HG03039 (cell line): ENCODE measurements at regions not wholly inside any gene's neighbourhood (a gene's known extent, or its start where the extent isn't known, plus 50 kb on each side); places are given as distances from the start of the nearest gene placed in this dataset.
"Not testable (repeated sequence)": the region's sequence is repeated elsewhere in the genome, so short reads cannot be mapped to it uniquely, and the experiment has no call there.

Experiments
- ATAC-seq: cut with Tn5 transposase; IDR thresholded peaks from one replicate; pipeline ENCODE4 v1.9.1; 2021; ENCODE audit warnings: mild to moderate bottlenecking, moderate library complexity; ENCODE audit not compliant: unreplicated experiment

DNA sequence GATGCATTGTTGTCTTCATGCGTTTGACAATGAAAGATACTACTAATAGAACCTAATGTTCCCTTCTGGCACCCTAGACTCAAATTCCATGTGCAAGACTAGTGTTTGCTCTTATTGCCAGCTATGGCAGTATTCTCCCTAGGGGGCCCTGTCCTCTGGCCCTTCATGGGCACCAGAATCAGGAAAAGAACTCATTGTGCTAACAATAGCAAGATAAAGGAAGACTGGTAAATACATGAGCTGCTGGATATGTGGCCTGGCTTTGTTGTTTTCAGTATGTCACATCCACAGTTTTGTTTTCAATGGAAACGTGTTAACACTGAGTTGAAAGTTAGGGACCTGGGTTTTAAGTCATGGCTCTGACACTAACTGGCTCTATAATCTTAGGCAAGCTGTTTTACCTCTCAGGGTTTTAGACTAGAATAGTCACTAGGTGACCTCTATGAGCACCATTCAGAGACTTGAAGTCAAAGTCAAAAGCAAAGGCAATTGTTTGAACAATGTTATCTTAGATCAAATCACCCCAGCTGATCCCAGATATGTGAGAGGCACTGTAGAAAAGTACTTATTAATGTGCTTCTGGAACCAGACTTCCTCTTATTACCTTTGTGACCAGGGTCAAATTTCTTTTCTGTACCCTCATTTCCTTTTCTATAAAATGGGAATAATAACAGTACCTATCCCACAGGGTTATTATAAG, 253.7 kb upstream of the DIAPH2 start:
- ATAC-seq, result no peak

DNA sequence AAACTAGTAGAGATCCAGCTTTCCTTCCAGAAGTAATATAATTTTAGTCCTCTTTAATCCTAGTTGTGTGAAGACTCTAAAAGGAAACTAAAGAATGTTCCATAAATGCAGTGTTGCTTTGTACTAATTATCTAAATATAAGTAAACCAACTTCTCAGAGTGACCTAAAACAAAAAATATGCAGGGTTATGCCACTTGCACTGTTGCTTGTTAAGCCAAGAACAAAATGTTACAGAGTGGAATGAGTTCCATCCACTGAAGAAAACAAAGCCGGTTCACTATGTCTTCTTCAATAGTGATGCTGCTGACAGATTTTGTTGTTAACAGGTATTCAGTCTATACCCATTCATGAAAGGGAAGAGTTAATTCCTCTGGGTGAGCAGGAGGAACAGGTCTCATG, 252.0 kb upstream of the DIAPH2 start:
- ATAC-seq, result no peak

DNA sequence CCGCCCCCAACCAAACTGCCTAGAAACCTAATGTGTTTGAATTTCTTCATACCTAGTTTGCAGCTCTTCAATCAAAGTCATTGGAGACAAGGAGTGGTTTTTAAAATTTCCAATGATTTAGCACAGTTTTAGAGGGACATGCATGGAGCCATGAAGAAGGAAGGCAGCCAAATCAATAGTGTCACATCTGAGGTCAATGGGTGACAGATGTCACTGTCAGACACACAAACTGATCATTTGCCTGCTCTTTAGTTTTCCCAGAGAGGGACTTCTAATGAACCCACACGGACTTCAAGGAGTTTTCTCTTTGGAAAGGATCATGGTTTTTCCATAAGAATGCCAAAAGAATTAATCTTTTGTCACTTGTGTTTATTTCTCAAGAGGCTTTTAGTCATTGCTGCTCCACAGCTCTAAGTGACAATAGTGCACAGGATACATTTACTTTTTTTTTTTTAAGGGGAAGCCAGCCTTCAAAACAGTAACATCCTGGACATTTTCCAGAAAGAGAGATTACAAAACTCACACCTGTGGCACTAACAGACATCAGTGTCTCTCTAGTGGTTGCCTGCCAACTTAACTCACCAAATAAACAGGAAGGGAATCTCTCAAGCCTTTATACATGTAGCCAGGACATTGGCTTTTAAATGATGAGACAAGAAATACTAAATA, 251.1 kb upstream of the DIAPH2 start:
- ATAC-seq, result no peak

DNA sequence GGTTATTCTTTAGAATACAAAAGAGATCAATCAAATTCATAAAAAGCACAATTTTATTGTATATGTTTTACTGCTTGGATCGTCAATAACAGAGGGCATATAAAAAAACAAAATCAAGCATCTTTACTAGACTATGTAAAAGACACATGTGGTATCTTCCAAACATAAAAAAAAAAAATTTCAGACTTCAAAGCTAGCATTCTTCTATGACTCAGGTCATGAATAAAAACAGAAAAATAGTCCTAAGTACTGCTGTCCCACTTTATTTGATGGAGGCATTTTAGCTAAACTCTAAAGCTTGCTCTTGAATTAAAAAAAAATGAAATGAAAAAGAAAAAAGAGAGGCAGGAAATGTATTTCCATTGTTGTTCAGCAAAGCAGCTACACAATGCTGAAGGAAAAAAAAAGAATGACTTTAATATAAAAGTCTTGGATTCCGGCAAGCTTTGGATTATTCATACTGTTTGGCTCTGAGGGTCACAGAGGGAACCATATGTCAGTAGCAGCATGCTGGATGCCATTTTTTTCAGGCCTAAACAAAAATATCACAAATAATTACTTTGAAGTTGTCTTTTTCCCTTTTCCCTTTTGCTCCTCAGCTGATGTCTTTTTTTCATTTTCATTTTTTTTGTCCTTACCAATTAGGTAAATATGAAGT, 249.1 kb upstream of the DIAPH2 start:
- ATAC-seq, result no peak

DNA sequence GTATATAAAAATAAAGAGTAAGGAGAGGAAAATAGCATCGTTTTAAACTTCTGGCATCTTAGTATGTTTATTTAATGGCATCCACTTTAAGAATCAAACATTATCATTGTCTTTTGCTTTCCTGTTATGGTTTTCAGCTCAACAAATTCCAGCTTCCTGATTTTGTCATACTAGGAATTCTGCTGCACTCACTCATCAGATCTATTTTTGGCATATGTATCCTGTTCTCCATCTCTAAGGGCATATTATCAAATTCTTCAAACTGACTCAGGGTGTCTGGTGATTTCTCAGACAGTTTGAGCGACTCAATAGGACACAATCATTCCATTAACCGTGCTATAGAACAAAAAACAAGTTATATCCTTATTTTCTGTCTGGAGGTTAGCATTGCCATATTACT, 248.5 kb upstream of the DIAPH2 start:
- ATAC-seq, result no peak

DNA sequence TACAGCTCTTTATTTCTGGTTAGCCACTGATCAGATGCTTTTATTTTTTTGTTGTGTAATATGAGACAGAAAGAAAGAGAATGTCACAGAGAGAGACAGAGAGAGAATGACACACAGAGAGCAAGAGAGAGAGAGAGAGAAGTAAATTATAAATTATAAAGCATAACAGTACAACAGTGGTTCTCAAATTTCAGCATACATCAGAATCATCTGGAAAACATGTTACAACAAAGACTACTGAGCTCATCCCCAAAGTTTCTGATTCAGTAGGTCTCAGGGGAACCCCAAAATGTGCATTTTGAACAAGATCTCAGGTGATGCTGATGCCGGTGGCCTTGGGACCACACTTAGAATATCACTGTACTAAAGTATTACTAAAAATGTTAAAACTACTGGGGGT, 245.8 kb upstream of the DIAPH2 start:
- ATAC-seq, result no peak

GRCh38 chrX:96440941-96441340, 243.7 kb upstream of the DIAPH2 start:
- no peak for ATAC-seq

- ATAC-seq, result no peak
Observed at GRCh38 chrX:96445531-96446065, 239.0 kb upstream of the DIAPH2 start.

DNA sequence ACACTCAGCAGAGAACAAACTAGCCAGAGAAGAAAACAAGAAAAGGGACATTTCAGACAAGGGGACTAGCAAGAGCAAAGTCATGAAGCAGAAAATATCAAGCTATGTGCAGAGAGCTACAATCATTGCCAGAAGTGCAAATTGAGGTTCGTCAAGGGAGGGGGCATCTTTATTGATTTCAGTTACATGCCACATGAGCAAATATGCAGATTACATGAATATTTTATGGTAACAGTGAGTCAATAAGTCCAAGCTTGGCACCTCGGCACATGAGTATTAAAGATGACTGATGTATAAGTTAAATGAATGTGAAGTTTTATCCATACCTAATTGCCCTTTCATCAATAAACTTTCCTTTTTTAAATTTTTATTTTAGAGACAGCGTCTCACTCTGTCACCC, 238.1 kb upstream of the DIAPH2 start:
- ATAC-seq, result no peak

- ATAC-seq, result no peak
Observed at GRCh38 chrX:96447161-96447560, 237.5 kb upstream of the DIAPH2 start.

DNA sequence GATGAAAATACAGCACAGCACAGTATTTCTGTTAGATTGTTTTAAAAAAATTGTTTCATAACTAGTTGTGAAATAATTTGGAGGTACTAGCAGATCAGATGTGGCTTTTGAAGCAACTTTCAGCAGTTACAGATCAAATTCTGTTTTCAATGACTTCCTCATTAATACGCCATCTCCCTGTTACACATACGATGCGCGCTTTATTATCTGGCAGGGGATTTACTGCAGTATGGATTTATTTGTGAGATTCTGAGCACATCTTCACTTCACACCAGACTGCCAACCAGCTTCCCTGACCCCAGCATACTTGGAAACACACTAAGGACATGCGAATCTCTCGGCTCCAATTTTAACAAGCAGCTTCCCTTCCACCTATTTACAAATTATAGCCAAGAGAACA, 235.5 kb upstream of the DIAPH2 start:
- no peak for ATAC-seq

DNA sequence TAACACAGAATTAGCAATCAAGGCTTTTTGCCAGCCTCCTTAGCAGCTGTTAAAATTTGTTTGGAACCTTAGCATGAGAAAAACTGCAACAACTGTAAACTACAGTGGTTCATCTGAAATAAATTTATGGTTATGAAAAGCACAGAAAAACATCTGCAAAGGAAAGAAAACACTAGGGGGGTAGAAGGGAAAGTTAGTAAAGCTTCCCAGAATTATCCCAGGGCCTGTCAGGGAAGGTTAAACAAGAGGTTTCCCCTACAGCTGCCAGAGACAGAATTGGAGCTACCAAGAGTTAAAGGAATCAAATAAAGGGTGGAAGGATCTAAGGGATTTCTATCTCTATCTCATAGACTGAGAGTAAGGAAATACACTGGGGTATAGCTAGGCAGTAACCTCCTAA, 234.7 kb upstream of the DIAPH2 start:
- ATAC-seq, result no peak

DNA sequence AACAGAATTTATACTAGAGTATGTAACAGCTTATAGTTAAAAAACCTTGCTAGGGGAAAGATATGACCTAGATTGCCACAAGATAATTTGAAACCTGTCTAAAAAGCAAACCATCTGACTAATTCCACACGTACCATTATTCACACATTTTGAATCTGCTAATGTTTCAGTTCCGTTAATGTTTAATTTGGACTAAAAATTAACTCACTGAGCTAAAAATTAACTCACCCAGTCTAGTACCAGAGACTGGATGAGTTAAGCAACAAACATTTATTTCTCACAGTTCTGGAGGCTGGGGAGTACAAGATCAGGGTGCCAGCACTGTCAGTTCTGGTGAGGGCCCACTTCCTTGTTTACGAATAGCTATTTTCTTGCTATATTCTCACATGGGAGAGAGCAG, 231.5 kb upstream of the DIAPH2 start:
- ATAC-seq, result no peak

DNA sequence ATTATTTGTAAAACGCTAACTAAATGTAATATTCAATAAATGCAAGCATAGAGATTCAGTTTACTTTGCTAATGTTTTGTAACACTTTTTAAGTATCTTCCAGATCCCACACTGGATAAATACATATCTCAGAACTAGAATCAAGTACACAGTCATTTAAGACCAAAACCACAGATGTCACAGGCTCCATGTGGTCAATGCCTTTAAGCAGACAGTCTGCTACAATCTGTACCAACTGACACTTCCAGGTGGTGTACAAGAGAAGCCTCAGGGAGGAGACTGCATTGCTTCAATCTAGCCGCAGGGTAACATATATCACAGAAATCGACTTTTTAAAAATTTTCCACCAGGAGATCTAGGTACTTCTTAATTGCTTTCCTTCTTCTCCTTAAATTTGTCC, 229.6 kb upstream of the DIAPH2 start:
- peak; percentile 58 for ATAC-seq

DNA sequence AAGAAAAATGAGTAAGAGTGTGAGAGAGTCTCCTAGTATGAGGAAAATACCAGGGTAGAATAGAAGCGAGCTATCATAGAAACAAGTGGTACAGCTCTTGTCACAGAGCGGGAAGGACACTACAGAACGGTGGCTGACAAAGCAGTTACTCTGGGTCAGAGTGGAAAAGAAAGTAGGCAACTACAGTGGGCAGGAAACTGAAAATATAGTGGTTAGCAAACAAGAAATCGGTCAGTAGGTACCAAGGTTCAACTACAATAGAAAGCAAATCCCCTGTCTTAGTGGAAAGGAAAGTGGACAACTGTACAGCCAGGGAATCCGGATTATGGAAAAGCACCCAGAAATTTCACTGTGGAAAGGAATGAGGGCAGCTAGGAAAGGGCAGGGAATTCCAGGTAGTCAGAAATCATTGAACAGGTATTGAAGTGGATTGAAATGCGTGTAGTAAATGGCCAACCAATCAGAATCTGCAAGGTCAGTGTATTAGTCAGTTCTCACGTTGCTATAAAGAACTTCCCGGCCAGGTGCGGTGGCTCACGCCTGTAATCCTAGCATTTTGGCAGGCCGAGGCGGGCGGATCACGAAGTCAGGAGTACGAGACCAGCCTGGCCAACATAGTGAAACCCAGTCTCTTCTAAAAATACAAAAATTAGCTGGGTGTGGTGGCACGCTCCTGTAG, 219.6 kb upstream of the DIAPH2 start:
- no peak for ATAC-seq

DNA sequence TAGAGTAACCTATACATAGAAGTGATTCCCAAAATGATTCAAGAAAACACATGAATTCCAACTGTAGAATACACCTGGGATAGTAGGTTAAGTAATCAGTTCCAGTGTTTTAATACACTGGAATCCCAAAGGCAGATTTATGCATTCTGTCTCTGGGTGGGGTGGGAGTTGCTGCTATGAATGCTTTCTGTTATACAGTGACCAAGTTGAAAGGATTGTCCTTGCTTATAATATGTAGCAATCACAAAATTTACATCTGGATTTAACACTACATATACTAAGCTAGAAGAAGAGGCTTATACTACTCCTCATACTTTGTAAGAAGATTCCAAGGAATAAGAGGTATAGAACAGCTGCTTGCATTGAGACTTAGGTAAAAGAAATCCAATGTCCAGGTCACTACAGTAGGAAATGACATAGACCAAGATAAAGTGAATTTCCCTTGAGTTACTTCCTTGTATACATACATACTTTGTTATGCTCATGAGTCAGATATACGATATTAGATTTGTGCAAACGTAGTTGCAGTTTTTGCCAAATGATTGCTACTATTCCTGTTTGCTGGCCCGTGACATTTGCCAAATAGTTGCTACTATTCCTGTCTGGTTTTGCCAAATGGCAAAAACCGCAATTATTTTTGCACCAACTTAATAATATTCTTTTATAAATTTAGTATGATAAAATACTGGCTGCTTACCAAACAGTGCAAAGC, 210.5 kb upstream of the DIAPH2 start:
- no peak for ATAC-seq

DNA sequence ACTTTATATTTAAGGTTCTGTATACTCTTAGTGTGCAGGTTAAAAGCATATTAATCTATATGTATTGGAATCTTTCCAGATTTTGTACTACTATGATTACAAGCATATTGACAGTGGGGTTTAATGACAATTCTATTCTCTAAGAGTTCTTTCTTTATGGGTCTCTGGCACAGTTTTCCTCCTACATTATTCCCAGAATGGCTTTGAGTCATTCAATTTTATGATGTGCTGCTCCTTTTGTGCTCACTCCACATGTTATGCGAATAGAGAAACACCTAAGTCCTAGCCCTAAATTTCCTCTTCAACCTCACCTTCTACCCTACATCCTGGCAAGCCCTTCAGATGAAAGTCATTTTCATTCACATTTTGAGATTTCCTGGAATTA, 209.9 kb upstream of the DIAPH2 start:
- no peak for ATAC-seq

- no peak for ATAC-seq
Observed at GRCh38 chrX:96480081-96480480, 204.6 kb upstream of the DIAPH2 start.

- no peak for ATAC-seq
Observed at GRCh38 chrX:96481831-96482230, 202.8 kb upstream of the DIAPH2 start.

- no peak for ATAC-seq
Observed at GRCh38 chrX:96483647-96484160, 200.9 kb upstream of the DIAPH2 start.

GRCh38 chrX:96486687-96487086, 198.0 kb upstream of the DIAPH2 start:
- ATAC-seq, result not testable (repeated sequence)
